NCI-H524 (cell line): ENCODE measurements at regions not wholly inside any gene's neighbourhood (a gene's known extent, or its start where the extent isn't known, plus 50 kb on each side); places are given as distances from the start of the nearest gene placed in this dataset.

Experiments
- DNase-seq, 2 experiments: peaks; one replicate each; lab custom pipeline; 2025; lab: John Stamatoyannopoulos, UW

DNA sequence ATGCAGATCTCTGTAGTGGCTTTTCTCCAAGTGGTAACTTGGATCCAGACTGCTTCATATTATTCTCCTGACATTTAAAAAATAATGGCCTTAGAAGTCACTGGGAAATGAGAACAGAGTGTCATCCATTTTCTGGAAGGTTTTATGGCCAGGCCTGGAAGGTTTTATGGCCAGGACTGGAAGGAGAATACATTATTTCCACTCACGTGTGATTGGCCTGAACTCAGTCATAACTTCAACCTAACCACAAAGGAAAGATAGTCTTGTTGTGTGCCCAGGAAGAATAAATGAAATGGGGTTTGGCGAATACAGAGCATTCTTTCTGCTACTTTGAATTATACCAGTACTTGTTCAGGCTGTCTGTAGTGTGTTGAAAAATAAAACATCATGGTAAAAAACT, 360.9 kb downstream of the GPAM start:
- DNase-seq: no peak

DNA sequence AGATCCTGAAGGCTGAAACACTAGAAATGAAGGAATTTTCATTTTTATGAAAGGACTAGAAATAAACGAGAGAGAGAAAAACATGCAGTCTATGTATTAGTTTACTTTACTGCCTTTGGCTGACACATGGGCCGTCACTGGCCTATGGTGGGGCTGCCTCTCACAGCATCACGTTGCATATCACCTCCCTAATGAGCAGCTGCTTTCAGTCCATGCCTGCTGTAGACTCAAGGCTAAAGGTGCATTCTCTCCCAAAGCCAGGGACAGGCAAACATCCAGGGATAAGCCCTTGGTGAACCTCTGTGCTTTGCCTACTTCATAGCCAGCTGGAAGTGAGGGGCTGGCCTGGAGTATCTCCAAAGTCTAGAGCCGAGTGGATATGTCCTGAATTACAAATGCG, 359.4 kb downstream of the GPAM start:
- no peak for DNase-seq

DNA sequence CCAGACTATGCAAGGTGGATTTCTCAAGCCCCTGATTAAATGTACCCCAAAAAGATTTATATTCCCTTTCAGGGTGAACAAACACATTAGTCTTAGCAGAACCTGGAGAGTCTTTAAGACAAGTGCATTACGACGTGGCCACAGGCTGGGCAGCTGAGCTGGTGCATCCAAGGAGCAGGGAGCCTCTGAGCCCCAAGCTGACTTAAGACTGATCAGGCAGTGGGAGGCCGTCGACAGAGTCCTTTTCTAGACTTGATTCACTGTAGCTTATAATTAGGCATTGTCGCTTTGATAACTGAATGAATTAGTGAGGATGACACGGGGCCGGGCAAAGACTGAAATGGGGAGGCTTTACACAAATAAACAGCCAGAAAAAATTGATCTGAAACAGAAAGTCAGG, 353.2 kb downstream of the GPAM start:
- no peak for DNase-seq

DNA sequence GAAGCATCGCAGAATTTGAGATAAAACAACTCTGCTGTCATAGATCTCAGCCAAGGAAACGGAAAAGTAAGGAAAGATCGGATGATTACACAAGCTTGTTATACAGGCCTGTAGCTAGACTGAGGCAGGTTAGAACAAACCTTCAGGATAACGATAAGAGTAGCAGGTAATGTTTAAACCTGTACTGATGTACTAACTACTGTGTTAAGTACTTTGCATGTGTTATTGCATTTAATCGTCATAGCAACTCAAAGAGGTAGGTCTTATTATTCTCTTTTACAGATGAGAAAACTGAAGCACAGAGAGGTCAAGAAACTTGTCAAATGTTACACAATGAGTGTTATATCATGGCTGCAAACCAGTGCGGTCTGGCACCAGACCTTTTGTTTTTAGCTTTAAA, 352.5 kb downstream of the GPAM start:
- DNase-seq: no peak

DNA sequence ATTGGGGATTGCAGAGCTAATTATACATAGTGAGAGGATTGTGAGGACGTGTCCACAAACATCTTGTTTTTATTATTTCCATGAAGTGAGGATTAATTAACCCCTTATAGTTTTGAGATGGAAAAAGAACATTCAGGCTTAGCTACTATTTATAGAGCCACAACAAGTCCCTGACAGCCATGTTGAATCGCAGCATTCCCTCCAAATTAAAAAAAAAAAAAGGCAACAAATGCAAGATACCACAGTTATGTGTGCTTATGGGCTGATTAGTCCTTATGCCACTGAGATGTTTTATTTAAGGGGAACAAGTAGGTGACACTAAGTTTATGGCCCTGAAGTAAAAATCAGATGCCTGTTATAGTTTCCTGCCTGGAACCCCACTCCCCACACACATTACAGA, 350.3 kb downstream of the GPAM start:
- no peak for DNase-seq

DNA sequence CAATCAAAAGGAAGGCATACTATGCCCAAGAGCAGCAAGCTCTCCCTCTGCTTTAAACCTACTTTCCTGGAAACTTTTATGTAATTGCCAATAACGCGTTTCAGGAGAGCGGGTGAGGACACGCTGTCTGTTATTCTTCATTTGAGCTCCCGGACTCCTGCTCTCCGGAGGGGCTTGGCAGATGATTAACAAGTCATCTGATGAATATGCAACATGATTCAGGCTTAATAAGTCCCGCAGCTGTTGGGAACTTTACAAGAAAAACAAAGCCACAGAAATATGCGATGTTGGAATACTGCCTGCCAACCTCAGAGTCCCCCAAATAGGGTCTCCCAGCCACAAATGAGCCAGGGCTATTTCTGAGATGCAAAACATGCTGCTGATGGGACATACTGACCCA, 348.0 kb downstream of the GPAM start:
- DNase-seq: no peak

DNA sequence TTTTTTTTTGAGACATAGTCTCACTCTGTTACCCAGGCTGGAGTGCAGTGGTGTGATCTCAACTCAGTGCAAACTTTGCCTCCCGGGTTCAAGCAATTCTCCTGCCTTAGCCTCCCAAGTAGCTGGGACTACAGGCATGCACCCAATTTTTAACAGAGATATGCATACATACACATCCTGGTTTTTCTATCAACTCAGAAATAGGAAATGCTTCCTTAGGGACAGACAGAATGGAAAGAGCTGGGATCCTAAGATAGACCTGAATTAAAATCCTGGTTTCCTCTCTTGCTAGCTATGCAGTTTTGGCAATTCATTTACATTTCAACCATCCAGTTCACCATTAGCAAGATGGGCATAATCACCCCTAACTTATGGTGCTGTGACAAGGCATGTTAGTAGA, 347.5 kb downstream of the GPAM start:
- no peak for DNase-seq

DNA sequence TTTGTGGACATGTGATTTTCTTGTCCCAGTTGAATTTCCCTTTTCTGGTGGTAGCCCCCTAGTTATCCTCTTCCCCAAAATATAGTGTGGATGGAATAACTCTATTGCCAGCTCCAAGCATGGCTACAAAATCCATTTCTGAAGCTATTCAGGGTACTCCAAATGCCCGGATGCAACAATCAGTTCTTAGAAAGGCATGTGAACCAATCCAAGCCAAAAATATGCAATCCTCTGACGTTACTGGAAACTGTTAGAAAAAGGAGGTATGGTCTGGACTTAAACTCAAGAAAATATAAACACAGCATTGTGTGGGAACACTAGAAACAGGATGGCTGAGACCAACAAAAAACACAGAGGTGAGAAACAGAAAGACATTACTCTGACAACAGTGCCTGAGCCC, 347.0 kb downstream of the GPAM start:
- no peak for DNase-seq

DNA sequence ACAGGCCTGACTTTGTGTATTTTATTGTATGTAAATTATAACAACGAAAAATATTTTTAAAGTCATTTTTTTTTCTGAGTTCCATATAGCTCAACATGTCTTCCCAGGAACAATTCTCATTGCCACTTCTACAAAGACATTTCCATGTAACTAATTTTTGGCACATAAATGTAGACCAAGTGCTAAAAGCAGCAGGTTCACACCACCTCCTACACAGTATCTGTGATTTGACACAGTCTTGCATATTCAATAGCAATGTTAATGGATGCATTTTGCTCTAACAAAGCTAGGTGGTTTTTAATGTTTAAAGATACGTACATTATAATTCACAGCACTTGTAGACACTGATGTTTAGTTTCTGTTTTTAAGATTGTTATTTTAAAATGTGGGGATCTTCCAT, 346.5 kb downstream of the GPAM start:
- no peak for DNase-seq

DNA sequence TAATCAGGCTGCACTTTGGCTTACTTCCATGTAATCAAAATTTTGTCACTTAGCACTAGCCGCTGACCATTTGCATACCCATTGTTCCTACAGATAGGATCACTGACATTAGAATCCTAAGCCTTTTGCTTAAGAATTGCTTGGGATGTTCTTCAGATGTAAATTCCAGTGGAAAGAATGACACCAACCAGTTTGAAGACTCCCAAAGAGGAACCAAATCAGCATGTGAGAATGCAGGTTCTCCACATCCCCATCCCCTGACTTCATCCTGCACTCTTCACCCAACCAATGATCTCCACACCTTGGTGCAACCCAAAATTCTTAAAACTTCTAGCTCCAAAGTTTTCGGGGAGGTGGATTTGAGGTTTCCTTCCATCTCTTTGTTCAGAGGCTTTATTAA, 345.6 kb downstream of the GPAM start:
- no peak for DNase-seq

DNA sequence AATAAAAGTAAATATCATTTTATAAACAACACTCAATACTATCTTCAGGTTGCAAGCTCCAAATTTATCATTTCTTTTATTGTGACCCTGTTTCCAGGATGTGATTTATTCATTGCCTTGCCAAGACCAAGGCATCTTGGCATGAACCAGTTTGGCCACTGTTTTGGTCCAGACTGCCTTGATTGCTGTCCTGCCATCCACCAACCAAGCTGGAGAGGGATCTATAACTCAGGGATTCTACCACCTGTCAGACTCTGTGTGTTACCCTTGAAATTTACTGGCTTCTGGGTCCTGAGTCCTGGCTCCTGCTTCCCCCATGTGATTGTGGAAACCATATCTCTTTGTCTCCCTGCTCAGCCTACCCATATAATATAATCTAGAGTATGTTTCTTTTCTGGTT, 343.0 kb downstream of the GPAM start:
- no peak for DNase-seq

DNA sequence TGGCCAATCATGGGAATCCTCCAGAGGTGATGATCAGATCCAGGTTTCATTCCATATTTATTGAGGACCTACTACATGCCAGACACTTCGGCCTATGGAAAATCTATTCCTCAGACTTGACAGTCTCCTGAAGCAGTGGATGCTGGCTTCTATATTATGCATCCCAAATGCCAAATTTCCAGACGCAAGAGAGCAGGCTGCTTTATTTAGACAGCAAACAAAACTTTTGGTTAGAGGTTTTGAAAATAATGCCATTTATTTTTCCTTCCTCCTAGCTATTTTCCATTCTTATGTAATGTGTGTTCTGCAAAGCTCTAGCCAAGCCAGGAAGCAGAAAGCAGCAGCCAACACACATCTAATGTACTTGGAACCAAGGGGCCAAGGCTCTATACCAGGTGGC, 330.8 kb downstream of the GPAM start:
- DNase-seq: no peak

DNA sequence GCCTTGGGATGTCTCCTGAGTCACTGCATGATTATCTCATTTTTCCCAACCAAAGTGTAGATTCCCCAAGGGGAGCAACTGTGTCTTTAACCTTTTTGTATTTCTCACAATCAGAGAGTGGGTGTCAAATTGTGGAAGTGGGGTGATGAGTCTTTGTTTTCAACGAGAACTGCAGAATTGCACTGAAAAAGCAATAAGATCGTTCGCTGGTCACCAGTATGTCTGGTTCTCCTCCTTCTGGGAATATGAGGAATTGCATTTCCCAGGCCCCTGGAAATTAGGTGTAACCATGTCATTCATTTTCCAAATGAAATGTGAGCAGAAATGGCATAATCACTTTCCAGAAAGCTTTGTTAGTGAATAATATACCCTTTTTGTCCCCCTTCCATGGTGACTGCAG, 326.9 kb downstream of the GPAM start:
- no peak for DNase-seq

DNA sequence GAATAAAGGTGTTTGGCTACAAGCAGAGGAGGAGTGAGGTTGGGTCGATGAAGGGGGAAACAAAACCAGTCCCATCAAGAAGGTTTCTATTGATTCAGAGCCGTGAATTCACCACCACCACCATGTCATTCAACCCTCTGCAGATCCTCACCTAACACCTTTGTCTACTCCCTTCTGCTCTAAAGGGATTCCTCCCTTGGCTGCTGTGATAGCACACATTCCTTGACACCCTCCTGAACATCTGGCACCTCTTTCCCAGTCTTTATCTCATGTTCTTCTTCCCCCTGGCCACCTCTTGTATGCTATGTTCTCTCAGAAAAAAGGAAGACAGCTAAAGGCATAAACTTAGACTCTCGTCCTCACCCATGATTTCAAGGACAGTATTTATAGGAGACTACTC, 318.0 kb downstream of the GPAM start:
- no peak for DNase-seq

DNA sequence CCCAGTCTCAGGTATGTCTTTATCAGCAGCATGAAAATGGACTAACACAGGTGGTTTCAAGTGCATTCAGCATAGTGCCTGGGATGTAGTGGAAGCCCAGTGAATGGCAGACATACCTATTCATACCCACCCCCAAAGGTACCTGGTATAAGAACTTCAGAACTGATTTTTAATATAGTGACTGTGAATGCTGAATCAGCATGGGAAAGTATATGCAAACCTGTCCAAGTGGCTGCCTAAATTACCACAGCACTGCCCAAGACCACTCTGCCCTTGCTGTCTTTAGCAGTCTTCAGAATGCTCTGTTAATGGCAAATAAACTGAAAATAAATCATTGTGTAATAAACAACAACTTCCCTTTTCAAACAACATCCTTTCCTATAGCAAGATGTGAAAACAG, 312.1 kb downstream of the GPAM start:
- no peak for DNase-seq

DNA sequence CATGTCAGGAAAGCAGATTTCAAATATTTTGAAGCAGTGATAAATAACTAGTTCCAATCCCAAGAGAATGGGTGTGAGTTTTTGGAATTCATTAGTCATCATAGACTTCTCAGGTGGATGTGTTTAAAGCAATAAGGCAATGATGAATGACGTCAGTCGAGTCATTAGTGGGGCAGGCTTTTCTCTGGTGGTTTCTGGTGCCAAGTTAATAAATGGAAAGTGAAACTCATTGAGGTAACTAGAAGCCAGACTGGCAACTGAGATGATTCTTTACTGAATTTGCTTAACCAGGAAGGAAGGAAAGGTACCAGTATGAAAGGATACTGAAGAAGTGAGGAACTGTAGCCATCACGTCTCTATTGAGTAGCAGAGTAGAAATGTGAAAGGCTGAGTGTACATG, 311.0 kb downstream of the GPAM start:
- DNase-seq: no peak

DNA sequence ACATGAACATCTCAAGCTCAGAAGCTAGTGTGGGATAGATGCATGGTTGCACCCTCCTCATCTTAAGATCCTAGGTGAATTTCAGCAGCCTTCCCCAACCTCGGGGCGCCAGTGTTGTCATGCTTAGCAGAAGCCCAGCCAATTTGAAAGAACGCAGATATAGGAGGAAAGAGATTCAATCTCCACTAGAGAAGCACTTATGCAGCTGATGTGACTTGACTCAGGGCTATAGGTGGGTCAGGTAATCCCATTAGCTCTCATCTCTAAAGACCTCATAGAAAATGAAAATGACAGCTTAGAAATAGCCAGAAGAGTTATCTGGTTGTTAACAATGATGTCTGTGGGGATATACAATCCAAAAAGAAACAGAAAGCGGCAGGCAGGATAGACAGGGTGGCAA, 310.5 kb downstream of the GPAM start:
- DNase-seq: no peak

DNA sequence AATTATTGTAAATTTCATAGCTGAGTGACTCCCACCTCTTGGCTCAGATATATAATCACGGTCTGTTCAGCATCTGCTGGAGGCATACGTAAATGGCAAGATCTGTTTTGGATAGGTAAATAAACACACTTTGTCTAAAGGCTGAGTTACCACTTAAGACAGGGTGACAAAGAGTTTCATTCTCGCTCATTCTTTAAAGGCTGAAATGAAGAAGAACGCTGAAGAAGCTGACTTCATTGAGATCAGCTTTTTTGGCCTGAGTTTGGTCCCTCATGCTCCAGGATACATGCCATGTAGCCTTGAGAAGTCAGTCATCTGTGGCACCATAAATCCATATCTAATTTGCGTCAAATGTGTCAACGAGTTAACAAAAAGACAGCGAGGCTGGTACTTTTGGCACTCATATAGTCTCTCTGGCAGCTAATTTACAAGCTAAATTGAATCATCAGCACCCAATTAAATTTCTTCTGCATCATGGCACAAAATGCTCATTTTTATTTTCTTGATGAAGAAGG, 309.9 kb downstream of the GPAM start:
- DNase-seq: no peak

DNA sequence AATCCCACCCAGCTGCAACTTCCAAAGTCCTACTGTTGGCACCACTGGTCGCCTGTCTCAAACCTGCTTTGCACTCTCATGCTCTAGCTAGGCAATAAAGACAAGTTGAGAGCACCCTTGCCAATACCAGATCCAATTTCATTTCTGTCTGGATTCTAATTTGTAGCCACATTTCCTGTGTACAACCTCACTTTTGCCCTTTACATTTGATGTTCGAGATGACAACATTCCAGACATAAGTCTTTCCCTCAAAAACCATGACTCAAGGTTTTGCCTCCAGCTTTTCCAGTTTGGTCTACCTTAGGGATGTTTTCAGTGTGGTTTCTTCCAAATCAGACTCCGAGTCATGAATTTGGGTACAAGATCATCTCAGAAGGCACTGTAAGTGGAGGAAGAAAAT, 309.0 kb downstream of the GPAM start:
- DNase-seq: no peak

DNA sequence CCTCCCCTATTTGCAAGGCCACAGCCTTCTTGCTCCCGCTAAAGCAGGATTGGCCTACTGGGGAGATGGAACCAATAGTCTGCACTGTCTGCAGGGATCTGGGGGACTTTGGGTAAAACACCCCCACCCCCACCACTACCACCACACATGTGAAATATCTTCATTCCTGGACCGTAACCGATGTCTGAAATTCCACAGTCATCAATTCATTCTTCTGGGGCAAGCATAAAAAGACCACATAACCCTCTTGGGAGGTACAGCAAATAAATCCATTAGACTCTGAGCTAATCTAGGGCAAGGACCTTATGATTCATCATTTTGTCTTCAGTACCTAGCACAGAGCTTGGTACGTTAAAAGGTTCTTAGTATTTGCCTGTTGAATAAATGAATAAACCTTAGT, 307.8 kb downstream of the GPAM start:
- DNase-seq: no peak

DNA sequence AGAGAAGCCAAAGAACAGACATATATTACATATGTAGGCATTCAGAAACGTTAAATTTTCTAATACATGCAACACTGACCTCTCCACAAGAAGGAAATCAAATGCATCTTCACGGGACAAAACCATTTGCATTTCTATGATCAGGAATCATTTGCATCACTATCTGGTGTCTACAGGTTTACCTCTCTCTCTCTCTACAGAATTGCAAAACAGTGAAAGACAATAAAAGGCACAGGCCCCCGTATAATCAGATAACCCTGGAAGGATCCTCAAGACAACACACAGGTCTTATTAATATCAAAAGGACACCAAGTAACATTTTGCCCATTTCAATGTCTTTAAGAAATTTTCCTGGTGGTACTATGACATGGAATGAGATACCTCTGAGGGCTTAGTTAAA, 306.3 kb downstream of the GPAM start:
- no peak for DNase-seq

DNA sequence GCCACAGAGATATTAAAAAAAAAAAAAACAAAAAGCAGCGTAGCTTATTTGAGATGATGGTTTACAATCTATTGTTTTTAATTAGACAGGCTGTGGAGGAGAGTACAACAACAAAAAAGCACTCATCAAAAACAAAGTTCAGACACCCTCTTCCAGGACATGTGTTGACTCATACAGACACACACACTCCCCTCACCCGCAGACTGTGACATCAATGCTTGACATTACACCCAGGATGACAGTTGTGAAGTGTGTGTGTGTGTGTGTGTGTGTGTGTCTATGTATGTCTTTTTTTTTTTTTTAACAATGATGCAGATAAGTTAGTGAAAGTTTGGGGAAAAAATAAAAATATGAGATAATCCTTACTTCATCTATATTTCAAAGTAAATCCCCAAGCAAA, 303.6 kb downstream of the GPAM start:
- DNase-seq: no peak

DNA sequence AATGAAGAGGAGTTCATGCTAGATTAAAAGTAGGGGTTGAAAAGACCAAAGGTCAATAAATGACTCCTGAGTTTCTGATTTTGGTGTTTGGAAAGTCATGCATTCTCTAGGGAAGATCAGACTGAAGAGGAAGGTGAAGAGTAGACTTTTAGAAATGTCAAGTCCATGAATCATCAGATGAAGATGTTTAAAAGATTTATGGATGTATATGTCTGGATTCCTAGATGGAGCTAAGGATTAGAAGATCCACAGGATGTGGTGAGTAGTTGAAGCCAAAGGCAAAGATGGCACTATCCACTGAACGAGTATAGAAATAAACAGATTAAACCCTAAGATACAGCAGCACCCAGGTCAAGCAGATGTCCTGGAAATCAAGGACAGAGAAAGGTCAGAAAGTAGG, 298.5 kb downstream of the GPAM start:
- DNase-seq: no peak

DNA sequence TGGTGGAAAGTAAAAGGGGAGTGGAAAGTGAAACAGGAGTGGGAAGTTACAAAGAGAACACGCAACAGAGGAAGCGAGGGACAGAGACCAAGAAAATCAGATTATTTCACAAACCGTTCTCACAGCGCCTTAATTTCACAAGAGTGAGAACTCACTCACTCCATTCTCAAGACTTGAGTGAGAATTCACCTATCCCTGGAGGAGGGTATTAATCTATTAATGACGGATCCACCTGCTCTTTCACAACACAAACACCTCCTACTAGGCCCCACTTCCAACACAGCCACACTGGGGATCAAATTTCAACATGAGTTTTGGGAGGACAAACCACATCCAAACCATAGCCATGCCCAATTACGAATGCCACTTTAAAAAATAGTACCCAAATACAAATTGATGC, 297.6 kb downstream of the GPAM start:
- no peak for DNase-seq

DNA sequence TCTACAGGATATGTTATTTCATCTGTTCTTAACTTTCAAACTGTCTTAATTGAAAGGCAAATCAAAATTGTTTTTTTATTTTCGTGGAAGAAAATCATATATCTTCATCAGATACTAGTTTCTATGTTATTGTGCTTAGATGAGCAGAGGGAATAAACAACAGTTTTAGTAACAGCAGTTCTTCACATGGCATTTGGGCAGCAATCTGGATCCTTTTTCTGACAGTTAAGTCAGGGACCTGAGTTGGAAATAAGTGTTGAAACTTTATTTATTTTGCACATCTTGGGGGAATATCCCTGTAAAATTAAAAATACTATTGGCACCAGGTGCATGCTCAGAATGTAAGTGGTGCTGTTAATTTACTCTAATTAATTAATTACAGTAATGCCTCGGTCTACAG, 296.3 kb downstream of the GPAM start:
- DNase-seq: no peak
